Vagina (tissue), 2 donors: ENCODE measurements at regions not wholly inside any gene's neighbourhood (a gene's known extent, or its start where the extent isn't known, plus 50 kb on each side); places are given as distances from the start of the nearest gene placed in this dataset.
"Not testable (repeated sequence)": the region's sequence is repeated elsewhere in the genome, so short reads cannot be mapped to it uniquely, and the experiment has no call there.

ENCODE experiments used
- CTCF ChIP-seq, 3 experiments: fragments of 450-650 bp in 2 of 3; fragments of 200-600 bp in 1 of 3; sonication (generic) in 1 of 3; IDR thresholded peaks; one replicate each; pipeline ENCODE4 v1.5.1; 2017 to 2019; ENCODE audit warnings: antibody characterized with exemption in 3 of 3, mild to moderate bottlenecking in 2 of 3, moderate library complexity in 2 of 3
- POLR2A ChIP-seq, 2 donors: fragments of 450-650 bp; IDR thresholded peaks; one replicate each; pipeline ENCODE4 v1.6.1; 2017; ENCODE audit warnings: antibody characterized with exemption in 2 of 2, mild to moderate bottlenecking in 2 of 2, moderate library complexity in 2 of 2
- POLR2AphosphoS5 ChIP-seq, 2 donors: sonication (generic); formaldehyde crosslinking; IDR thresholded peaks; one replicate each; pipeline ENCODE4 v1.9.0; 2017; ENCODE audit warnings: antibody characterized with exemption in 2 of 2, mild to moderate bottlenecking in 2 of 2, low read depth in 1 of 2; ENCODE audit not compliant: insufficient read depth in 1 of 2

- TF ChIP-seq POLR2AphosphoS5 (IDR thresholded peaks at IDR 0.05; ENCODE audit: insufficient read depth in 1 of 2, low read depth in 1 of 2); CTCF (IDR thresholded peaks at IDR 0.05); POLR2A (IDR thresholded peaks at IDR 0.05): not testable (repeated sequence)
Observed at GRCh38 chr5:82872321-82873288, 204.6 kb downstream of the TMEM167A start.
